CD14-positive monocyte (primary cell): ENCODE measurements at regions not wholly inside any gene's neighbourhood (a gene's known extent, or its start where the extent isn't known, plus 50 kb on each side); places are given as distances from the start of the nearest gene placed in this dataset.

Experiments used
- DNase-seq, 3 donors: peaks; one replicate each; pipeline ENCODE4 v3.0.0-alpha.2; 2011 to 2022
- H2AFZ ChIP-seq: 2 replicates; pipeline ENCODE4 v1.6.0; 2012; ENCODE audit warnings: mild to moderate bottlenecking, low read depth, low read length, inconsistent platforms; ENCODE audit not compliant: insufficient read depth, poor library complexity, severe bottlenecking
- H3K27ac ChIP-seq, 2 donors: 1 replicate in 1 of 2; 2 replicates in 1 of 2; pipeline ENCODE4 v1.5.1; 2012 to 2013; ENCODE audit warnings: low read length in 2 of 2, control low read depth in 1 of 2, inconsistent platforms in 1 of 2, low read depth in 1 of 2, mild to moderate bottlenecking in 1 of 2
- H3K27me3 ChIP-seq, 2 donors: one replicate each; pipeline versions ENCODE4 v1.6.0 to v1.6.1; 2011 to 2013; ENCODE audit warnings: low read length in 2 of 2; ENCODE audit not compliant: control insufficient read depth in 2 of 2, insufficient read depth in 2 of 2
- H3K36me3 ChIP-seq, 2 donors: replicated peaks in 1 of 2; 1 replicate in 1 of 2; 2 replicates in 1 of 2; pipeline versions ENCODE4 v1.5.1 to v1.6.1; 2012 to 2013; ENCODE audit warnings: low read length in 2 of 2, control low read depth in 1 of 2, inconsistent platforms in 1 of 2, mild to moderate bottlenecking in 1 of 2; ENCODE audit not compliant: insufficient read depth in 2 of 2, control insufficient read depth in 1 of 2
- H3K4me1 ChIP-seq, 2 donors: 1 replicate in 1 of 2; 2 replicates in 1 of 2; pipeline versions ENCODE4 v1.5.1 to v1.6.1; 2012 to 2013; ENCODE audit warnings: low read length in 2 of 2, control low read depth in 1 of 2, inconsistent platforms in 1 of 2, mild to moderate bottlenecking in 1 of 2, moderate library complexity in 1 of 2; ENCODE audit not compliant: insufficient read depth in 2 of 2, control insufficient read depth in 1 of 2
- H3K4me2 ChIP-seq: replicated peaks from 2 replicates; pipeline ENCODE3; 2012; ENCODE audit warnings: low read length, moderate library complexity, mild to moderate bottlenecking; ENCODE audit not compliant: poor library complexity, severe bottlenecking; ENCODE audit errors: extremely low read depth
- H3K4me3 ChIP-seq, 3 experiments: fragments of 200-600 bp in 1 of 3; sonication (generic) in 1 of 3; replicated peaks in 1 of 3; 1 replicate in 2 of 3; 2 replicates in 1 of 3; pipeline ENCODE4 v1.5.1; 2011 to 2013; ENCODE audit warnings: low read length in 3 of 3, mild to moderate bottlenecking in 3 of 3, control low read depth in 2 of 3, low read depth in 2 of 3, inconsistent platforms in 1 of 3, moderate library complexity in 1 of 3
- H3K79me2 ChIP-seq: 2 replicates; pipeline ENCODE4 v1.6.0; 2012; ENCODE audit warnings: mild to moderate bottlenecking, control low read depth, inconsistent platforms, low read length, moderate library complexity; ENCODE audit not compliant: insufficient read depth
- H3K9ac ChIP-seq: 2 replicates; pipeline ENCODE4 v1.6.0; 2017; ENCODE audit warnings: low read length, mild to moderate bottlenecking; ENCODE audit not compliant: insufficient read depth, poor library complexity, severe bottlenecking
- H3K9me3 ChIP-seq, 2 donors: replicated peaks in 1 of 2; 1 replicate in 1 of 2; 2 replicates in 1 of 2; pipeline versions ENCODE4 v1.5.1 to v1.6.1; 2012 to 2013; ENCODE audit warnings: low read length in 2 of 2, control low read depth in 1 of 2; ENCODE audit not compliant: control insufficient read depth in 1 of 2, insufficient read depth in 1 of 2
- H4K20me1 ChIP-seq: 2 replicates; pipeline ENCODE4 v1.6.0; 2012; ENCODE audit warnings: mild to moderate bottlenecking, low read length, control low read depth, moderate library complexity; ENCODE audit not compliant: insufficient read depth
- H3K27ac Mint-ChIP-seq, 7 donors: one replicate each; pipeline ENCODE4 v1.8.0; 2020; ENCODE audit warnings: mild to moderate bottlenecking in 7 of 7, mixed read lengths in 7 of 7, moderate library complexity in 6 of 7, inconsistent platforms in 2 of 7
- H3K27me3 Mint-ChIP-seq, 3 donors: one replicate each; pipeline ENCODE4 v1.8.0; 2021 to 2022; ENCODE audit warnings: low read depth in 3 of 3, mild to moderate bottlenecking in 3 of 3, mixed read lengths in 3 of 3, moderate library complexity in 3 of 3, inconsistent platforms in 1 of 3
- H3K36me3 Mint-ChIP-seq, 2 donors: one replicate each; pipeline ENCODE4 v1.8.0; 2020; ENCODE audit warnings: mixed read lengths in 2 of 2, inconsistent platforms in 1 of 2, mild to moderate bottlenecking in 1 of 2
- H3K4me1 Mint-ChIP-seq: one replicate; pipeline ENCODE4 v1.8.0; 2020; ENCODE audit warnings: mild to moderate bottlenecking, mixed read lengths
- H3K4me3 Mint-ChIP-seq, 2 donors: one replicate each; pipeline ENCODE4 v1.8.0; 2020; ENCODE audit warnings: mild to moderate bottlenecking in 2 of 2, mixed read lengths in 2 of 2, moderate library complexity in 1 of 2
- H3K9me3 Mint-ChIP-seq, 7 donors: one replicate each; pipeline ENCODE4 v1.8.0; 2020 to 2022; ENCODE audit warnings: mixed read lengths in 7 of 7, mild to moderate bottlenecking in 6 of 7, moderate library complexity in 6 of 7, inconsistent platforms in 2 of 7
- WGBS: methylation state at CpG from one replicate; pipeline ENCODE4 v1.1.5; 2013; ENCODE audit warnings: missing lambda C conversion rate; ENCODE audit not compliant: insufficient coverage; 5-methylcytosine and 5-hydroxymethylcytosine counted together
- intact Hi-C, 2 donors: fragments of 100-400 bp; cut with micrococcal nuclease; formaldehyde crosslinking; loops; one replicate each; pipeline versions ENCODE4 v1.15.0 to v1.15.1; 2023
- TF ChIP-seq, protein P1 (sequence below): fragments of 200-600 bp; IDR thresholded peaks from one replicate; pipeline ENCODE4 v1.8.0; 2022; ENCODE audit warnings: antibody characterized with exemption, mild to moderate bottlenecking

DNA sequence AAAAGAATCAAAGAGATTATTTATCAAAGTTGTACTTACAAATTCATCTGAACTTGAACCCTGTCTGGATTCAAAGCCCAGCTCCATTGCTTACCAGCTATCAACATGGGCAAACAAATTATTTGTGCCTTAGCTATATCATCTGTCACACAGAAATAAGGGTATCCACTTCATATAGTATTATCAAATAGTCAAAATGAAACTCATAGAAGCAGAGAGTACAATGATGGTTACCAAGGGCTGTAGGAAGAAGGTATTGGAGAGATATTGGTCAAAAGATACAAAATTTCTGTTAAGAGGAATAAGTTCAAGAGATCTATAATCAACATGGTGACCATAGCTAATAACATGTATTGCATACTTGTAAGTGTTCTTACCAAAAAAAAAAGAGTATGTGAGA lies 87.8 kb upstream of the CCDC28A start:
- peak overlapping the region in 1 of 7 donors; percentile 47 for H3K27ac Mint-ChIP-seq
- peaks cover 0 to 6% (median 4%) of the 10 kb centered on the region in 3 donors for H3K27me3 Mint-ChIP-seq

GRCh38 chr6:138688580-138688979 lies 85.0 kb upstream of the CCDC28A start:
- Mint-ChIP-seq H3K9me3 (peaks cover 0 to 3% (median 0%) of the 10 kb centered on the region in 7 donors), H3K27ac (no peak overlapping the region), H3K4me1 (peaks cover 18% of the 10 kb centered on the region), H3K36me3 (no peaks in the 10 kb centered on the region), H3K4me3 (no peak overlapping the region), H3K27me3 (peaks cover 11 to 19% (median 11%) of the 10 kb centered on the region in 3 donors)
- Histone ChIP-seq H3K27ac (no peak overlapping the region), H3K36me3 (no peaks in the 10 kb centered on the region), H2AFZ (no peak overlapping the region), H3K27me3 (peaks cover 3 to 13% of the 10 kb centered on the region in 2 donors), H4K20me1 (peaks cover 9% of the 10 kb centered on the region), H3K4me2 (no peak overlapping the region), H3K4me3 (no peak overlapping the region), H3K9ac (no peak overlapping the region), H3K79me2 (no peaks in the 10 kb centered on the region), H3K4me1 (peaks cover 14 to 20% of the 10 kb centered on the region in 2 donors), H3K9me3 (no peaks in the 10 kb centered on the region)
- intact Hi-C loops = no loop called here
- 100% methylated on average over 1 of the region's 4 CpGs for WGBS
- no peak for DNase-seq
- TF ChIP-seq, protein P1, sequence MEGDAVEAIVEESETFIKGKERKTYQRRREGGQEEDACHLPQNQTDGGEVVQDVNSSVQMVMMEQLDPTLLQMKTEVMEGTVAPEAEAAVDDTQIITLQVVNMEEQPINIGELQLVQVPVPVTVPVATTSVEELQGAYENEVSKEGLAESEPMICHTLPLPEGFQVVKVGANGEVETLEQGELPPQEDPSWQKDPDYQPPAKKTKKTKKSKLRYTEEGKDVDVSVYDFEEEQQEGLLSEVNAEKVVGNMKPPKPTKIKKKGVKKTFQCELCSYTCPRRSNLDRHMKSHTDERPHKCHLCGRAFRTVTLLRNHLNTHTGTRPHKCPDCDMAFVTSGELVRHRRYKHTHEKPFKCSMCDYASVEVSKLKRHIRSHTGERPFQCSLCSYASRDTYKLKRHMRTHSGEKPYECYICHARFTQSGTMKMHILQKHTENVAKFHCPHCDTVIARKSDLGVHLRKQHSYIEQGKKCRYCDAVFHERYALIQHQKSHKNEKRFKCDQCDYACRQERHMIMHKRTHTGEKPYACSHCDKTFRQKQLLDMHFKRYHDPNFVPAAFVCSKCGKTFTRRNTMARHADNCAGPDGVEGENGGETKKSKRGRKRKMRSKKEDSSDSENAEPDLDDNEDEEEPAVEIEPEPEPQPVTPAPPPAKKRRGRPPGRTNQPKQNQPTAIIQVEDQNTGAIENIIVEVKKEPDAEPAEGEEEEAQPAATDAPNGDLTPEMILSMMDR = no peak

More for the DNA sequence above, 87.8 kb upstream of the CCDC28A start:
- peaks cover 4 to 8% of the 10 kb centered on the region in 2 donors for H3K4me1 ChIP-seq
- TF ChIP-seq, protein P1 = no peak
- no peak overlapping the region for H3K4me3 ChIP-seq
- no peaks in the 10 kb centered on the region for H3K36me3 ChIP-seq
- peaks cover 8% of the 10 kb centered on the region for H3K4me1 Mint-ChIP-seq
- H3K27me3 ChIP-seq = no peaks in the 10 kb centered on the region
- no peaks in the 10 kb centered on the region for H4K20me1 ChIP-seq
- H2AFZ ChIP-seq = no peak overlapping the region
- H3K4me2 ChIP-seq = no peak overlapping the region
- H3K36me3 Mint-ChIP-seq = no peaks in the 10 kb centered on the region
- no peak overlapping the region for H3K4me3 Mint-ChIP-seq
- peaks cover 0 to 2% (median 0%) of the 10 kb centered on the region in 7 donors for H3K9me3 Mint-ChIP-seq
- no peaks in the 10 kb centered on the region for H3K9me3 ChIP-seq
- no peak for DNase-seq
- H3K79me2 ChIP-seq = no peaks in the 10 kb centered on the region
- intact Hi-C loops = no loop called here
- no peak overlapping the region for H3K27ac ChIP-seq
- no peak overlapping the region for H3K9ac ChIP-seq
